HG03108 (cell line): ENCODE measurements at regions not wholly inside any gene's neighbourhood (a gene's known extent, or its start where the extent isn't known, plus 50 kb on each side); places are given as distances from the start of the nearest gene placed in this dataset.
"Not testable (repeated sequence)": the region's sequence is repeated elsewhere in the genome, so short reads cannot be mapped to it uniquely, and the experiment has no call there.

Experiments used
- ATAC-seq: cut with Tn5 transposase; IDR thresholded peaks from one replicate; pipeline ENCODE4 v1.9.1; 2021; ENCODE audit warnings: moderate library complexity; ENCODE audit not compliant: unreplicated experiment

- no peak for ATAC-seq
Observed at GRCh38 chr6:84581494-84582259, 182.7 kb downstream of the TBX18 start.

GRCh38 chr6:84579404-84579803, 185.0 kb downstream of the TBX18 start:
- no peak for ATAC-seq

- ATAC-seq, result no peak
Observed at GRCh38 chr6:84576029-84576428, 188.4 kb downstream of the TBX18 start.

GRCh38 chr6:84575264-84575663, 189.1 kb downstream of the TBX18 start:
- peak; percentile 97 for ATAC-seq

- no peak for ATAC-seq
Observed at GRCh38 chr6:84569882-84570281, 194.5 kb downstream of the TBX18 start.

GRCh38 chr6:84568971-84569370, 195.4 kb downstream of the TBX18 start:
- ATAC-seq, result no peak

- not testable (repeated sequence) for ATAC-seq
Observed at GRCh38 chr6:84565718-84566117, 198.7 kb downstream of the TBX18 start.

GRCh38 chr6:84560436-84561390, 203.7 kb downstream of the TBX18 start:
- no peak for ATAC-seq

GRCh38 chr6:84556541-84557335, 207.7 kb downstream of the TBX18 start:
- ATAC-seq, result no peak

GRCh38 chr6:84554706-84555105, 209.7 kb downstream of the TBX18 start:
- no peak for ATAC-seq

GRCh38 chr6:84554074-84554473, 210.3 kb downstream of the TBX18 start:
- no peak for ATAC-seq

GRCh38 chr6:84553527-84553926, 210.9 kb downstream of the TBX18 start:
- no peak for ATAC-seq

- no peak for ATAC-seq
Observed at GRCh38 chr6:84551797-84552196, 212.6 kb downstream of the TBX18 start.

GRCh38 chr6:84549917-84550316, 214.5 kb downstream of the TBX18 start:
- ATAC-seq, result no peak

- no peak for ATAC-seq
Observed at GRCh38 chr6:84547341-84547801, 217.0 kb downstream of the TBX18 start.

GRCh38 chr6:84546427-84546914, 217.9 kb downstream of the TBX18 start:
- ATAC-seq, result no peak

GRCh38 chr6:84539122-84539856, 225.1 kb downstream of the TBX18 start:
- no peak for ATAC-seq

- ATAC-seq, result no peak
Observed at GRCh38 chr6:84536885-84537638, 227.3 kb downstream of the TBX18 start.

GRCh38 chr6:84528201-84528600, 236.2 kb downstream of the TBX18 start:
- ATAC-seq, result no peak
